ENCODE measurements at regions not wholly inside any gene's neighbourhood (a gene's known extent, or its start where the extent isn't known, plus 50 kb on each side); places are given as distances from the start of the nearest gene placed in this dataset.
"Not testable (repeated sequence)": the region's sequence is repeated elsewhere in the genome, so short reads cannot be mapped to it uniquely, and the experiment has no call there.

GRCh38 chr14:105711044-105711620, 184.7 kb downstream of the TMEM121 start:
- ATAC-seq = no peak

- no peak for ATAC-seq
Measured at GRCh38 chr14:105711841-105712460, 185.6 kb downstream of the TMEM121 start.

DNA sequence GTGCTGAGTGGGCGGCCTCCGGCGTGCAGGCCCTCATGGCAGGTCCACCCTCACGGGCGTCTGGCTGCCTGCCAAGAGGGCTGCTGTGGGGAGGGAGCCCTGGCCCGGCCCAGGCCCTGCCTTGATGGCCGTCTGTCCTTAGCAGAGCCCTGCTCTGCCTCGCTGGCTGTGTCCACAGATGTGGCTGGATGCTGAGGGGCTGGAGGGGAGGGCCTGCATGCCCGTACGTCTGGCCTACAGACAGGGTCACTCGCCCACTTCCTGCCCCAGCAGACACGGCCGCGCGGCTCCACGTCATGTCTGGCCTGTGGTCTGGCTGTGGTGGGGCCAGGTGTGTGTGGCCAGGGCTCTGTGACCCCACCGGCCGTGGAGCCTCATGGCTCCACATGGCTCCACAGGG, 186.3 kb downstream of the TMEM121 start:
- ATAC-seq = not testable (repeated sequence)

DNA sequence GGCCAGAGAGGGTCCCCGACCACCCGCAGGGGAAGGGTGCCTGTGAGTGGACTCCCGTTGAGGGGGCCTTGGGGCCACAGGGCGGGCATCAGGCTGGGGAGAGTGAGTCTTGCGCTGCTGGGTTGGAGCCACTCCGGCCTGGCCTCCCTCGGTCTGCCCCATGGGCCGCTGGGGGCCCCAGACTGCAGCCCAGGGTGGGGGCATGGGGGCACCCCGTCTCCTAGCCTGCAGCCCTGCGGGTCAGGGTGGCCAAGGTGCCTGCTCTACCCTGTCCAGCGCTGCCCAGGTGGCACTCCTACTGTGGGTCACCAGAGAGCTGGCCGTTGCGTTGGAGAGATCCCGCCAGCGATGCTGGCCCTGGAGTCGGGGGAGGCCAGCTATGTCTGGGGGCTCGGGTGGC, 186.8 kb downstream of the TMEM121 start:
- ATAC-seq = not testable (repeated sequence)

DNA sequence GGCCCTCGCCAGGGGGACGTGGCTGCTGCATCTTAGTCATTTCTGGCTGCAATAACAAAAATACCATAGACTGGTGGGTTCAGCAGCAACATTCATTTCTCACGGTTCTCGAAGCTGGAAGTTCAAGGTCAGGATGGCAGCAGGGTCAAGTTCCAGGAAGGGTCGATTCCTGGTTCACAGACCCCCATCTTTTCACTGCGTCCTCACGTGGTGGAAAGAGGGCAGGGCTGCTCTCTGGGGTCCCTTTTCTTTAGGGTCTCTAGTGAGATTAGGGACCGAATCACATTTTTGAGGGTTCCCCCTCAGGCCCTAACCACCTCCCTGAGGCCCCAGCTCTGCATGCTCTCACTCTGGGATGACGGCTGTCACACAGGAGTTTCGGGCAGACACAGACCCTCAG, 187.5 kb downstream of the TMEM121 start:
- ATAC-seq = not testable (repeated sequence)

DNA sequence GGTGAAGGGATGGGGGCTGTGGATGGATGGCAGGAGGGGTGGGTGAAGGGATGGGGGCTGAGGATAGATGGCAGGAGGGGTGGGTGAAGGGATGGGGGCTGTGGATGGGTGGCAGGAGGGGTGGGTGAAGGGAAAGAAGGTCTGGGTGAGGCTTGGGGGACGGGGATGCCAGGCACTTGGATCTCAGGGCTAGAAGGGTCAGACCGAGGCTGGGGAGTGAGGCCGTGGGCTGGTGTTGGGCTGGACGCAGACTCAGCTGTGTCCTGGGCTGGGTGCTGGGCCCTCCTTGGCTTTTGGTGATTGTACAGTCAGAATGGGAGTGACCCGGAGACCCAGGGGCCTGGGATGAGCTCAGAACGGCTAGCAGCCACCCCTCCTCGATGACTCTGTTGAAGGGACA, 192.4 kb downstream of the TMEM121 start:
- ATAC-seq = not testable (repeated sequence)

DNA sequence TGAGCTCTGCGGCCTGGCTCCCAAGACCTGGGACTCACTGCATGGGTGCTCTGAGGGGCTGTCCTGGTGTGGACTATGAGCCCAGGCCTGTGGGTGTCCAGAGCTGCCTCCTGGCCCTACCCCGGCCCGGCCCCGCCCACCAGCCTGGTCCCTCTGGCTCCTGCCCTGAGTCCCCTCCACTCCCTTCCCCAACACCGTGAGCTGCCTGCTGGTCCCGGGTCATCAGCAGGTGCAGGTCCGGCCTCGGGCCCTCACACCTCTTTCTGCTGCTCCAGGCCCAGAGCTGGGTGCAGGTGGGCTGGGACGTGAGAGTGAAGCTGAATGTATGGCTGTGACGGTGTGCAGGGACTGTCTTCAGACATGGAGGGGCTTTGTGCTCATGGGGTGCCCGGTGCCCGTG, 193.7 kb downstream of the TMEM121 start:
- ATAC-seq = not testable (repeated sequence)

DNA sequence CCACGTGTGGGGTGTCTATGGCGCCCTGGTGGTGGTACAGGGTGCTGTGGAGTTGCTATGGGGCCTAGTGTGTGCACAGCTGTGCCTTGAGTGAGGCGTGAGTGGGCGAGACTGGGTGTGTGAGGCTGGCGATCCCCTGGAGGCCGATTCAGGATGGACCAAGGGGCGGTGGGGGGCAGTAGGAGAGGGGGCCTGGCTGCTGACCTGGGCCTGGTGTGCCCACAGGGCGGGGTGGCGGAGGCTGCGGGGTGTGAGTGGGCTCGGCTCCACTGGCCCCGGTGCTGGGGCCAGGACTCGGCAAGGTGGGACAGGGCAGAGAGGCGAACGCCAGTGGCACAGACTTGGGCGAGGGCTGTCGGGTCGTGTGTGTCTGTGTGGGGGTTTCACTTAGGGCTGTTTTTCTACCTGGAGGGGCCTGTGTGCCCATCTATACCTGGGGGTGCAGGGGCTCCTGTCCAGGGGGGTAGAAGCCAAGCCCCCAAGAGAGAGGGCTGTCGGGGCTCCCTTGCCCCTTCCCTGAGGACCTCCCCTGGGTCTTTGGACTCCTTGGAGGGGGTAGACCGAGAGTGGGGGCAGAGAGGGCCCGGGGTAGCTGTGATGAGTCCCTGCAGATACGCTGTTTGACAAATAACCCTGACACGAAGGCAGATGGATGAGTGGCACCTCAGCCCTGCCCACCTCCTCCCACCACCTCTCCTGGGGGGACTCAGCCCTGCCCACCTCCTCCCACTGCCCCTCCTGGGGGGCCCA, 194.6 kb downstream of the TMEM121 start:
- ATAC-seq = peak; percentile 12

DNA sequence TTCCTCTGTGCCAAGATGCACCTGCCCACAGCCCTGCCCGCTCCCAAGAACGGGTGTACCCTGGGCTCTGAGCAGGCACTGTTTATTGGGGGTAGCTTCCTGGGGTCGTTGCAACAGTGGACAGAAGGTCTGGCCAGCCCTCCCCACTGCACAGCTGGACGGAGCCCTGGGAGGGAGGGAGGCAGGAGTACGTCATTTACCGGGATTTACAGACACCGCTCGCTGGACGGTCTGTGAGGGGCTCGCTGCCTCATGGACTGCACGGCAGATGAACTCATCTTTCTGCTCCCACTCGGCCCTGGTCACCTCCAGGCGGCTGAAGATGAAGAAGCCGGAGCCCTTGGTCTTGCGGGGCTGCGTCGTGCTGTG, 195.2 kb downstream of the TMEM121 start:
- not testable (repeated sequence) for ATAC-seq

DNA sequence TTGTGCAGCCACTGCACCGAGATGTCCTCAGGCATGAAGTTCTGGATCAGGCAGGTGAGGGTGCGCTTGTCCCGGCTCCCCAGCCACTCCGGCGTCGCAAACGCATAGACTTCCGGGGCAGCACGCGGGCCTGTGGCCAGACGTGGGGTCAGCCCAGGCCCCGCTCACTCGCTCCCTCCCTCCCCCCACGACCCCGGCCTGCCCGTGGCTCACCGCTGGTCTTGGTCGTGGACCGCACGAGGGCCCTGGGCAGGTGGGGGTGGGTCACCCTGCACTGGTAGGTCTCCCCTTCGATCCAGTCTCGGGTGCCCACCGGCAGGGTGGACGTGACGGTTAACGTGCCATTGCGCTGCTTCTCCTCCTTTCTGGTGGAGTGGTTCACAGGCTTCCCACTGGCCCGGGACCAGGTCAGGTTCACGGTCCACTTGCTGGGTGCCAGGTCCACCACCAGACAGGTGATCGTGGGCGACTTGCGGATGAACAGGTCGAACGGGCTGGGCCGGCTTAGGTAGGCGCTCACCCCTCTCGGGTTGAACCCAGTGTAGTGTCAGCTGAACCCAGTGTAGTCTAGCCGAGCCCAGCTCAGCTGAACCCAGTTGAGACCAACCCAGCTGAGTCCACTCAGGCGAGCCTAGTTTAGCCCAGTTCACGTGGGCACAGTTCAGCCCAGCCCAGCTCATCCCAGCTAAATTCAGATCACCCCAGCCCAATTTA, 195.8 kb downstream of the TMEM121 start:
- peak; percentile 29 for ATAC-seq

DNA sequence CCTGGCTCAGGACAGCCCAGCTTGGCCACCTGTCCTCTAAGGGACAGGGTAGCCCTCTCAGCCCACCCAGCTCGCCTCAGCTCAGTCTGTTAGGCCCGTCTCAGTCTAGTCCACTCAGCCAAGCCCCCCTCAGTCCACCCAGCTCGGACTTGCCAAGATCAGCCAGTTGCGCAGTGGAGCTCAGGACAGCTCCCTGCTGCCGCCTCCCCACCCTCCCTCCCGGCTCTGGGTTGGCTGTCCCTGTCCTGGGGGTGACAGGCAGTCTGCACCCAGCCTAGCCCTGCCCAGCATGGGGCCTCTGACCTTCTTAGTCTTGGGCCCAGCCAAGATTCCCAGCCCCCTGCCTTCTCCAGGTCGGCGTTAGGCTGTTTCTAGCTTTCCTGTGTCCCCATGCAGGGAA, 196.9 kb downstream of the TMEM121 start:
- ATAC-seq = not testable (repeated sequence)

GRCh38 chr14:105723776-105724175, 197.4 kb downstream of the TMEM121 start:
- ATAC-seq = not testable (repeated sequence)

DNA sequence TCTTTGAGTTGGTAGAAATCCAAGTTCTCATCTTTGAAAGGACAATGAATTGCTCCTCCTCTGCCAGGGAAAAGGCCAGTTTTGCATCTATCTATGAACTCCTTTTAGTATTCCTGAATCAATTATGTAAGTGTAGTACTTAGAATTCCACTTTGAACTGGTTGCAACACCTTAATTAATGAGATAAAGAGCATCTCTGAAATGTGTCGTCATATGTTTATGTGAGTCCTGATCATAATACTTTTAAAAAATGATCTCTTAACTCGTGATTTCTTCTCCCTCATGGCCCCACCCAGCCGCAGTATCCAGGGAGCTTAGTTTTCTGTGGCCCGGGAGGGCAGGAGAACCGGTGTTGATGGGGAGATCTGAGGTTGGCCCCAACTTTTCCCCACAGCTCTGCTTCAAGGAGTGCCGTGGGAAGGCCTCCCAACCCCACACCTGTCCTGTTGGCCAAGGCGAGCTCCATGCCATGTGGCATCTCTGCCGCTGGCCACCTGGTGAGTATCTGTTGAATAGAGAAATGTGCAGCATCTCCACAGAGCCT, 203.5 kb downstream of the TMEM121 start:
- ATAC-seq = not testable (repeated sequence)

GRCh38 chr14:105730731-105731130, 204.3 kb downstream of the TMEM121 start:
- not testable (repeated sequence) for ATAC-seq

DNA sequence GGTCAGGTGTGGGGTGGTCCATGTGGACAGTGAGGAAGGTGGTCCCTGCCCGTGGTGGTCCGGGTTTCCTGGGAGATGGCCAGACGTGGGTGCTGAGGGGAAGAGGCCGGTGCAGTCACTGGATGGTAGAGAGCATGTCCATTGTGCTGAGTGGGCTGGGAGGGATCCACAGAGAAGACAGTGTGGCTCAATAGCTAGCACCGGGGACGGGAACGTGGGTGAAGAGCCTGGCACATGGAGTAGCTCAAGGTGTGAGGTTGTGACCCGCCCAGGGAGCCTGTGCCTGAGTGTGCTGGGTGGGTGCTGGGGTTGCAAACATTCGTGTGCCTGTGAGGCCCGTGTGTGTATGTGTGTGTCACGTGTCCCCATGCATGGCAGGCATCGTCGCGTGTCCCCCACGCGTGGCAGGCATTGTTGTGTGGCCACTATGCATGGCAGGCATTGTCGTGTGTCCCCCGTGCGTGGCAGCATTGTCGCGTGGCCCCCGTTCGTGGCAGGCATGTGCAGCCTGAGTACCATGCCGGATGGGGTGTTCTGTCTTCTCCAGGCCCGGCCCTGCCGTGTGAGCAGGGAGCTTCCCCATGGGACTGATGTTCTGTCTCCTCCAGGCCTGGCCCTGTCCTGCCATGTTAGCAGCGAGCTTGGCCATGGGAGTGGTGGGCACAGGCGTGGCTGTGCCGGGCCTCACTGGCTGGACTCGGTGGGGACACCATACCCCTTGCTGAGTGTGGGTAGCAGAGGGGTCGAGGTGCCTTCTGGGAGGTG, 205.0 kb downstream of the TMEM121 start:
- ATAC-seq = not testable (repeated sequence)

GRCh38 chr14:105733081-105734065, 207.0 kb downstream of the TMEM121 start:
- ATAC-seq = no peak

- ATAC-seq = peak; percentile 60
Measured at GRCh38 chr14:105734241-105734640, 207.9 kb downstream of the TMEM121 start.

- ATAC-seq = not testable (repeated sequence)
Measured at GRCh38 chr14:105736331-105736730, 209.9 kb downstream of the TMEM121 start.

DNA sequence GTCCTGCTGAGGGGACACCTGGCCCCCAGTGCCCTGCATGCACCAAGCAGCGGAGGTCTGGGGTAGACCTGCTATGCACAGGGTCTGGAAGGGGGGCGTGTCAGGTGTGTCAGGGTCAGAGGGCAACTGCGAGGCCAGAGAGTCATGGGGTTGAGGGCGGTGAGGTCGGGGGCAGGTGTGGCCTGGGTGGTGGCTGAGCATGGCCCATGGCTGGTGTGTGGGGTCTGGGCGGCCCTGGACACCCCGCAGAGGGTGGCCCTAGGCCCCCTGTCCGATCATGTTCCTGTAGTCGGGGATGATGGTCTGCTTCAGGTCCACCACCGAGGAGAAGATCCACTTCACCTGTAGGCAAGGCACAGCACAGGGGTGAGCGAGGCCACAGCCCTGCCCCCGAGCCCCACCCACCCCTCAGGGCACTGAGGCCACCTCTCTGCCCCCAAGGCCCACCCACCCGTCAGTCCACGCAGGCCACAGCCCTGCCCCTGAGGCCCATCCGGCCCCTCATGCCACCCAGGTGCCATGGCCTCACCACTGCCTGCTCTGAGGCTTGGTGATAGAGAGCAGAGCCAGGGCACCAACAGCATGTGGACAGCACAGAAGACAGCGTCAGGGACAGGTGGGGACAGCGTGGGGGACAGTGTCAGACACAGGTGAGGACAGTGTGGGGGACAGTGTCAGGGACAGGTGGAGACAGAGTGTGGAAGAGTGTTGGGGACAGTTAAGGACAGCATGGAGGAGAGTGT, 211.3 kb downstream of the TMEM121 start:
- peak; percentile 23 for ATAC-seq

DNA sequence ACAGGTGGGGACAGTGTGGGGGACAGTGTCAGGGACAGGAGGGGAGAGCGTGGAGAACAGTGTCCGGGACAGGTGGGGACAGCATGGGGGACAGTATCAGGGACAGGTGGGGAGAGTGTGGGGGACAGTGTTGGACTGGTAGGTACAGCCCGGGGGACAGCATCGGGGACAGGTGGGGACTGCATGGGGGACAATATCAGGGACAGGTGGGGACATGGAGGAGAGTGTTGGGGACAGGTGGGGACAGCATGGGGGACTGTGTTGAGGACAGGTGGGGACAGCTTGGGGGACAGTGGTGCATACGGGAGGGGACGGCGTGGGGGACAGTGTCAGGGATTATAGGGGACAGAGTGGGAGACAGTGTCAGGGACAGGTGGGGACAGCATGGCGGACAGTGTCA, 212.3 kb downstream of the TMEM121 start:
- no peak for ATAC-seq
